Suppressor macrophage treated with lipopolysaccharide for 4 hours (primary cell): ENCODE measurements at regions not wholly inside any gene's neighbourhood (a gene's known extent, or its start where the extent isn't known, plus 50 kb on each side); places are given as distances from the start of the nearest gene placed in this dataset.

ENCODE experiments used
- DNase-seq: peaks from one replicate; pipeline ENCODE4 v3.0.0-alpha.2; 2020

- no peak for DNase-seq
Measured at GRCh38 chr10:61138708-61139591, 195.0 kb upstream of the RHOBTB1 start.

- DNase-seq = no peak
Measured at GRCh38 chr10:61136139-61136538, 192.2 kb upstream of the RHOBTB1 start.

GRCh38 chr10:61135276-61135721, 191.3 kb upstream of the RHOBTB1 start:
- no peak for DNase-seq

- DNase-seq = no peak
Measured at GRCh38 chr10:61130366-61130765, 186.4 kb upstream of the RHOBTB1 start.

- no peak for DNase-seq
Measured at GRCh38 chr10:61128196-61128595, 184.2 kb upstream of the RHOBTB1 start.

GRCh38 chr10:61125560-61126170, 181.7 kb upstream of the RHOBTB1 start:
- no peak for DNase-seq

- DNase-seq = no peak
Measured at GRCh38 chr10:61124756-61125530, 181.0 kb upstream of the RHOBTB1 start.

GRCh38 chr10:61120805-61121204, 176.8 kb upstream of the RHOBTB1 start:
- no peak for DNase-seq

GRCh38 chr10:61119573-61119972, 175.6 kb upstream of the RHOBTB1 start:
- no peak for DNase-seq

GRCh38 chr10:61115897-61116296, 171.9 kb upstream of the RHOBTB1 start:
- no peak for DNase-seq

GRCh38 chr10:61112771-61113170, 168.8 kb upstream of the RHOBTB1 start:
- DNase-seq = no peak

GRCh38 chr10:61110936-61111335, 167.0 kb upstream of the RHOBTB1 start:
- no peak for DNase-seq

- DNase-seq = no peak
Measured at GRCh38 chr10:61110188-61110844, 166.3 kb upstream of the RHOBTB1 start.

- no peak for DNase-seq
Measured at GRCh38 chr10:61108915-61109314, 164.9 kb upstream of the RHOBTB1 start.

- no peak for DNase-seq
Measured at GRCh38 chr10:61100887-61101286, 156.9 kb upstream of the RHOBTB1 start.

GRCh38 chr10:61099756-61100155, 155.8 kb upstream of the RHOBTB1 start:
- no peak for DNase-seq

GRCh38 chr10:61098966-61099365, 155.0 kb upstream of the RHOBTB1 start:
- no peak for DNase-seq

- no peak for DNase-seq
Measured at GRCh38 chr10:61097026-61097425, 153.0 kb upstream of the RHOBTB1 start.

- no peak for DNase-seq
Measured at GRCh38 chr10:61096056-61096455, 152.1 kb upstream of the RHOBTB1 start.

- no peak for DNase-seq
Measured at GRCh38 chr10:61091531-61091930, 147.5 kb upstream of the RHOBTB1 start.

GRCh38 chr10:61089251-61089650, 145.3 kb upstream of the RHOBTB1 start:
- DNase-seq = no peak

- no peak for DNase-seq
Measured at GRCh38 chr10:61084493-61084892, 140.5 kb upstream of the RHOBTB1 start.

- DNase-seq = no peak
Measured at GRCh38 chr10:61081301-61081700, 137.3 kb upstream of the RHOBTB1 start.
